SK-N-SH (cell line): ENCODE measurements at regions not wholly inside any gene's neighbourhood (a gene's known extent, or its start where the extent isn't known, plus 50 kb on each side); places are given as distances from the start of the nearest gene placed in this dataset.

Experiments
- CTCF ChIA-PET: fragments of 300-600, 350-600 bp; formaldehyde crosslinking; extraction: SDS; loops from one replicate; lab custom pipeline; 2021; lab: Yijun Ruan, JAX
- POLR2A ChIA-PET: fragments of 350-600 bp; sonication (Branson Sonifier 250); formaldehyde crosslinking; extraction: SDS; loops from one replicate; lab custom pipeline; 2020; ENCODE audit warnings: antibody characterized with exemption, inconsistent platforms; lab: Yijun Ruan, JAX
- DNase-seq: peaks from one replicate; pipeline ENCODE4 v3.0.0; 2012
- H2AFZ ChIP-seq: fragments of 200-600 bp; sonication (generic); 2 replicates; pipeline ENCODE4 v1.8.1; 2016; ENCODE audit warnings: antibody characterized with exemption, mild to moderate bottlenecking, low read depth
- H3F3A ChIP-seq: fragments of 200-600 bp; sonication (generic); replicated peaks from 2 replicates; pipeline ENCODE3; 2016; ENCODE audit warnings: antibody characterized with exemption, mild to moderate bottlenecking; ENCODE audit not compliant: insufficient read depth
- H3K27ac ChIP-seq, 2 experiments: fragments of 200-500 bp in 1 of 2; fragments of 200-600 bp in 1 of 2; sonication (Bioruptor generic) in 1 of 2; sonication (generic), shearing (Covaris generic) in 1 of 2; 2 replicates each; pipeline versions ENCODE4 v1.5.1 to v1.6.1; 2014 to 2016; ENCODE audit warnings: low read depth in 2 of 2, inconsistent platforms in 1 of 2, low read length in 1 of 2, mild to moderate bottlenecking in 1 of 2, mixed read lengths in 1 of 2
- H3K27me3 ChIP-seq: fragments of 200-600 bp; sonication (generic), shearing (Covaris generic); 2 replicates; pipeline ENCODE4 v1.6.1; 2016; ENCODE audit warnings: mixed run types; ENCODE audit not compliant: insufficient read depth
- H3K36me3 ChIP-seq, 2 experiments: fragments of 200-500 bp in 1 of 2; fragments of 200-600 bp in 1 of 2; sonication (Bioruptor generic) in 1 of 2; sonication (generic) in 1 of 2; replicated peaks in 1 of 2; 2 replicates each; pipeline versions ENCODE3 to v1.5.1; 2014 to 2016; ENCODE audit warnings: low read length in 1 of 2, mild to moderate bottlenecking in 1 of 2; ENCODE audit not compliant: insufficient read depth in 2 of 2, control insufficient read depth in 1 of 2
- H3K4me1 ChIP-seq, 2 experiments: fragments of 200-500 bp in 1 of 2; fragments of 200-600 bp in 1 of 2; sonication (Bioruptor generic) in 1 of 2; sonication (generic), shearing (Covaris generic) in 1 of 2; 2 replicates each; pipeline versions ENCODE4 v1.5.1 to v1.6.1; 2014 to 2016; ENCODE audit warnings: low read depth in 1 of 2, low read length in 1 of 2, mixed run types in 1 of 2; ENCODE audit not compliant: insufficient read depth in 2 of 2, control insufficient read depth in 1 of 2
- H3K4me2 ChIP-seq: fragments of 200-600 bp; sonication (generic), shearing (Covaris generic); 2 replicates; pipeline ENCODE4 v1.6.1; 2017; ENCODE audit warnings: mixed run types
- H3K4me3 ChIP-seq, 2 experiments: fragments of 200-500 bp in 1 of 2; fragments of 200-600 bp in 1 of 2; sonication (Bioruptor generic) in 1 of 2; sonication (generic), shearing (Covaris generic) in 1 of 2; 2 replicates each; pipeline versions ENCODE4 v1.5.1 to v1.8.1; 2014 to 2016; ENCODE audit warnings: low read depth in 2 of 2, inconsistent platforms in 1 of 2, low read length in 1 of 2, mild to moderate bottlenecking in 1 of 2, mixed read lengths in 1 of 2, moderate library complexity in 1 of 2
- H3K79me2 ChIP-seq: fragments of 200-600 bp; sonication (generic); 2 replicates; pipeline ENCODE4 v1.8.1; 2017; ENCODE audit warnings: mild to moderate bottlenecking; ENCODE audit not compliant: insufficient read depth
- H3K9ac ChIP-seq: fragments of 200-600 bp; sonication (generic); 2 replicates; pipeline ENCODE4 v1.6.1; 2017; ENCODE audit warnings: mixed run types
- H3K9me2 ChIP-seq: fragments of 200-600 bp; sonication (generic); 2 replicates; pipeline ENCODE4 v1.6.1; 2017; ENCODE audit warnings: mixed run types
- H3K9me3 ChIP-seq: fragments of 200-600 bp; sonication (generic); 2 replicates; pipeline ENCODE4 v1.6.1; 2017; ENCODE audit warnings: mixed run types, mild to moderate bottlenecking, moderate library complexity
- H4K20me1 ChIP-seq: fragments of 200-600 bp; sonication (generic); 2 replicates; pipeline ENCODE4 v1.6.1; 2017; ENCODE audit warnings: mild to moderate bottlenecking, mixed run types; ENCODE audit not compliant: insufficient read depth
- CHD2 ChIP-seq: fragments of 150-350 bp; IDR thresholded peaks from 2 replicates; pipeline ENCODE4 v1.6.1; 2018; ENCODE audit warnings: low read length; ENCODE audit not compliant: partially characterized antibody
- ELF1 ChIP-seq: IDR thresholded peaks from 2 replicates; pipeline ENCODE4 v1.4.0; 2012
- EP300 ChIP-seq, 2 experiments: IDR thresholded peaks; 2 replicates each; pipeline versions ENCODE4 v1.4.0 to v1.6.1; 2012; ENCODE audit warnings: borderline replicate concordance in 1 of 2, low read depth in 1 of 2, low read length in 1 of 2
- EZH2phosphoT487 ChIP-seq: fragments of 200-600 bp; sonication (generic); IDR thresholded peaks from 2 replicates; pipeline ENCODE4 v1.6.1; 2017; ENCODE audit warnings: low read depth, mixed run types, mild to moderate bottlenecking, antibody characterized with exemption, moderate library complexity, borderline replicate concordance
- FOXJ3 ChIP-seq: sonication (generic); formaldehyde crosslinking; IDR thresholded peaks from 2 replicates; pipeline ENCODE4 v1.5.1; 2020; ENCODE audit warnings: mild to moderate bottlenecking, missing genetic modification reagents
- IRF3 ChIP-seq: fragments of 150-350 bp; IDR thresholded peaks from 2 replicates; pipeline ENCODE4 v1.6.1; 2016; ENCODE audit warnings: mild to moderate bottlenecking, low read depth, low read length
- MEF2A ChIP-seq: IDR thresholded peaks from 2 replicates; pipeline ENCODE4 v1.4.0; 2012; ENCODE audit warnings: low read depth, borderline replicate concordance
- MXI1 ChIP-seq: IDR thresholded peaks from 2 replicates; pipeline ENCODE4 v1.6.1; 2012; ENCODE audit warnings: mild to moderate bottlenecking, low read depth, low read length, improper control_type of control experiment
- NFIC ChIP-seq: IDR thresholded peaks from 2 replicates; pipeline ENCODE4 v1.4.0; 2012; ENCODE audit warnings: borderline replicate concordance
- NRF1 ChIP-seq: IDR thresholded peaks from 2 replicates; pipeline ENCODE4 v1.6.1; 2012; ENCODE audit warnings: low read depth, mild to moderate bottlenecking, low read length
- PBX3 ChIP-seq: IDR thresholded peaks from 2 replicates; pipeline ENCODE4; 2012
- POLR2AphosphoS5 ChIP-seq: IDR thresholded peaks from 2 replicates; pipeline ENCODE4 v1.6.1; 2012; ENCODE audit warnings: low read depth, low read length
- RAD21 ChIP-seq: IDR thresholded peaks from 2 replicates; pipeline ENCODE4 v1.6.1; 2012; ENCODE audit warnings: mild to moderate bottlenecking, low read length
- RFX5 ChIP-seq: IDR thresholded peaks from 2 replicates; pipeline ENCODE4 v1.6.1; 2012; ENCODE audit warnings: mild to moderate bottlenecking, improper control_type of control experiment, low read length
- RXRA ChIP-seq: IDR thresholded peaks from 2 replicates; pipeline ENCODE4 v1.4.0; 2012; ENCODE audit warnings: low read depth, mild to moderate bottlenecking, borderline replicate concordance
- TAF1 ChIP-seq: IDR thresholded peaks from 2 replicates; pipeline ENCODE4 v1.6.1; 2012; ENCODE audit warnings: low read depth, mild to moderate bottlenecking, low read length, moderate library complexity, borderline replicate concordance
- TEAD4 ChIP-seq: IDR thresholded peaks from 2 replicates; pipeline ENCODE4 v1.4.0; 2012; ENCODE audit warnings: mild to moderate bottlenecking, borderline replicate concordance; ENCODE audit not compliant: insufficient read depth
- ZBTB33 ChIP-seq: IDR thresholded peaks from 2 replicates; pipeline ENCODE4 v1.4.0; 2012; ENCODE audit warnings: low read depth, borderline replicate concordance
- WGBS: methylation state at CpG from one replicate; pipeline ENCODE4 v1.1.6; 2017; ENCODE audit warnings: low lambda C conversion rate; 5-methylcytosine and 5-hydroxymethylcytosine counted together

- WGBS = 14% methylated on average over 1 of the region's 1 CpG
- Histone ChIP-seq H3K4me1 (no peaks in the 10 kb centered on the region; a peak in 2 of 4 replicates), H3K79me2 (no peaks in the 10 kb centered on the region), H3K27me3 (no peaks in the 10 kb centered on the region), H4K20me1 (no peaks in the 10 kb centered on the region), H3K27ac (no peak overlapping the region), H3K9ac (no peak overlapping the region), H3K9me3 (no peaks in the 10 kb centered on the region), H2AFZ (no peak overlapping the region), H3K4me3 (no peak overlapping the region), H3K36me3 (no peaks in the 10 kb centered on the region), H3K4me2 (no peak overlapping the region), H3F3A (no peaks in the 10 kb centered on the region), H3K9me2 (no peaks in the 10 kb centered on the region)
- DNase-seq = no peak
- POLR2A ChIA-PET = no interaction called here
- TF ChIP-seq RAD21 (no peak), MXI1 (no peak), EZH2phosphoT487 (no peak), MEF2A (no peak), TEAD4 (no peak), ELF1 (no peak), ZBTB33 (no peak), IRF3 (no peak), POLR2AphosphoS5 (no peak), TAF1 (no peak), EP300 (IDR thresholded peaks at IDR 0.05; ENCODE audit: borderline replicate concordance in 1 of 2, low read depth in 1 of 2, low read length in 1 of 2) (no peak), FOXJ3 (CRISPR knock-in tag) (no peak), CHD2 (no peak), RFX5 (no peak), NFIC (no peak), RXRA (no peak), NRF1 (no peak), PBX3 (no peak)
- CTCF ChIA-PET = no interaction called here
These were observed 763.3 kb downstream of the TRIB2 start for GRCh38 chr2:13480057-13480456.
